Panc1 (cell line): ENCODE measurements at regions not wholly inside any gene's neighbourhood (a gene's known extent, or its start where the extent isn't known, plus 50 kb on each side); places are given as distances from the start of the nearest gene placed in this dataset.
"Not testable (repeated sequence)": the region's sequence is repeated elsewhere in the genome, so short reads cannot be mapped to it uniquely, and the experiment has no call there.

Experiments used
- ATAC-seq: fragments of 200-7000 bp; cut with Tn5 transposase; 2 replicates; pipeline ENCODE4 v1.9.1; 2020; ENCODE audit warnings: mild to moderate bottlenecking, moderate library complexity
- BruUV-seq: library from RNA; stranded (reverse); fragments of 400-500 nt; replicated peaks from 2 replicates; lab custom pipeline; 2021; lab: Mats Ljungman, UMichigan
- CTCF ChIA-PET: fragments of 300-600 bp; sonication (Branson Sonifier 250); formaldehyde crosslinking; loops from one replicate; lab custom pipeline; 2022; ENCODE audit warnings: antibody characterized with exemption; lab: Charles Lee
- POLR2A ChIA-PET: fragments of 300-600 bp; sonication (Branson Sonifier 250); formaldehyde crosslinking; loops from one replicate; lab custom pipeline; 2022; ENCODE audit warnings: antibody characterized with exemption; lab: Charles Lee
- DNase-seq: peaks from one replicate; pipeline ENCODE4 v3.0.0-alpha.2; 2010; ENCODE audit warnings: low read depth, low spot score
- H3K27ac ChIP-seq: 2 replicates; pipeline ENCODE4 v1.5.1; 2011; ENCODE audit warnings: mild to moderate bottlenecking, low read length, inconsistent platforms
- H3K27me3 ChIP-seq: fragments of 200-500 bp; sonication (Bioruptor generic); 2 replicates; pipeline ENCODE4 v1.6.0; 2014; ENCODE audit warnings: low read length, inconsistent platforms; ENCODE audit not compliant: control insufficient read depth, insufficient read depth
- H3K36me3 ChIP-seq: fragments of 200-500 bp; sonication (Bioruptor generic); 2 replicates; pipeline ENCODE4 v1.5.1; 2014; ENCODE audit warnings: inconsistent platforms, mild to moderate bottlenecking, low read length, moderate library complexity; ENCODE audit not compliant: control insufficient read depth, insufficient read depth
- H3K4me1 ChIP-seq: 2 replicates; pipeline ENCODE4 v1.5.1; 2011; ENCODE audit warnings: inconsistent platforms, mild to moderate bottlenecking, low read length, moderate library complexity; ENCODE audit not compliant: control insufficient read depth, insufficient read depth
- H3K4me3 ChIP-seq, 2 experiments: 2 replicates each; pipeline ENCODE4 v1.5.1; 2011 to 2012; ENCODE audit warnings: low read depth in 2 of 2, low read length in 2 of 2, mild to moderate bottlenecking in 2 of 2, inconsistent platforms in 1 of 2, moderate library complexity in 1 of 2
- H3K9me3 ChIP-seq: fragments of 200-500 bp; sonication (Bioruptor generic); 2 replicates; pipeline ENCODE4 v1.5.1; 2014; ENCODE audit warnings: low read depth, mild to moderate bottlenecking, inconsistent platforms, low read length, moderate library complexity; ENCODE audit not compliant: control insufficient read depth, insufficient read depth
- POLR2AphosphoS5 ChIP-seq: IDR thresholded peaks from 2 replicates; pipeline ENCODE4 v1.6.1; 2012; ENCODE audit warnings: mild to moderate bottlenecking, low read depth, low read length, moderate library complexity
- SIN3A ChIP-seq: IDR thresholded peaks from 2 replicates; pipeline ENCODE4 v1.6.1; 2012; ENCODE audit warnings: low read depth, mild to moderate bottlenecking, low read length, moderate library complexity, borderline replicate concordance; ENCODE audit not compliant: insufficient read depth
- TCF7L2 ChIP-seq: IDR thresholded peaks from 2 replicates; pipeline ENCODE4 v1.6.1; 2011; ENCODE audit warnings: mild to moderate bottlenecking, low read depth, low read length, inconsistent platforms
- in situ Hi-C: cut with HindIII; loops from 2 replicates; pipeline ENCODE4 v1.10.0; 2016; ENCODE audit warnings: low sequenced_read_pairs, low pct_unique_long_range_greater_than_20kb
- intact Hi-C: fragments of 100-400 bp; cut with micrococcal nuclease; formaldehyde crosslinking; loops from one replicate; pipeline ENCODE4 v1.10.0; 2022; ENCODE audit not compliant: unreplicated experiment
- TF ChIP-seq, protein P1 (sequence below): fragments of 450-650 bp; IDR thresholded peaks from 2 replicates; pipeline ENCODE4 v1.5.1; 2017; ENCODE audit warnings: mild to moderate bottlenecking
- TF ChIP-seq, protein P2 (sequence below), 2 experiments: IDR thresholded peaks; 2 replicates each; pipeline ENCODE4 v1.6.1; 2011 to 2012; ENCODE audit warnings: low read depth in 2 of 2, control low read depth in 1 of 2, low read length in 1 of 2, mild to moderate bottlenecking in 1 of 2, moderate library complexity in 1 of 2; ENCODE audit not compliant: insufficient read depth in 1 of 2

DNA sequence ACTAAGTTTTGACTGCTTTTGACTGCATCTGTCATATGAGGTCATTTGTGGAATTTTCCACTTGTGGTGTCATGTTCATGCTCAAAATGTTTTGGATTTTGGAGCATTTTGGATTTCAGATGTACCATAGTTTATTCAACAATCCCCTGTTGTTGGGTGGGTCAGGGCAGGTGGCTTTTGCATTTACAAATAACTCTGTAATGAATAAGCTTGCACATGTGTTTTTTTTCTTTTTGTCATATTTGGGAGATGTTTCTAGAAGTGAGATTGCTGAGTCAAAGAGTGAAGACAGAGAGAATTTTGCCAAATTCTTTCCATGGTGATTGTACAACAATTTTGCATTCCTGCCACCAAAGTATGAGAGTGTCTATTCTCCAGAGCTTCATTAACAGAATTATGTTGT lies 62.4 kb upstream of the ADPGK start:
- no TSS peak for BruUV-seq
- DNase-seq (no peak), ATAC-seq (no peak)
- Histone ChIP-seq H3K27me3 (peaks cover 14% of the 10 kb centered on the region), H3K9me3 (no peaks in the 10 kb centered on the region), H3K36me3 (no peaks in the 10 kb centered on the region), H3K4me3 (no peak overlapping the region), H3K4me1 (no peaks in the 10 kb centered on the region), H3K27ac (no peak overlapping the region)
- intact Hi-C loops (no loop called here), in situ Hi-C loops (no loop called here)
- TF ChIP-seq, protein P1, sequence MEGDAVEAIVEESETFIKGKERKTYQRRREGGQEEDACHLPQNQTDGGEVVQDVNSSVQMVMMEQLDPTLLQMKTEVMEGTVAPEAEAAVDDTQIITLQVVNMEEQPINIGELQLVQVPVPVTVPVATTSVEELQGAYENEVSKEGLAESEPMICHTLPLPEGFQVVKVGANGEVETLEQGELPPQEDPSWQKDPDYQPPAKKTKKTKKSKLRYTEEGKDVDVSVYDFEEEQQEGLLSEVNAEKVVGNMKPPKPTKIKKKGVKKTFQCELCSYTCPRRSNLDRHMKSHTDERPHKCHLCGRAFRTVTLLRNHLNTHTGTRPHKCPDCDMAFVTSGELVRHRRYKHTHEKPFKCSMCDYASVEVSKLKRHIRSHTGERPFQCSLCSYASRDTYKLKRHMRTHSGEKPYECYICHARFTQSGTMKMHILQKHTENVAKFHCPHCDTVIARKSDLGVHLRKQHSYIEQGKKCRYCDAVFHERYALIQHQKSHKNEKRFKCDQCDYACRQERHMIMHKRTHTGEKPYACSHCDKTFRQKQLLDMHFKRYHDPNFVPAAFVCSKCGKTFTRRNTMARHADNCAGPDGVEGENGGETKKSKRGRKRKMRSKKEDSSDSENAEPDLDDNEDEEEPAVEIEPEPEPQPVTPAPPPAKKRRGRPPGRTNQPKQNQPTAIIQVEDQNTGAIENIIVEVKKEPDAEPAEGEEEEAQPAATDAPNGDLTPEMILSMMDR = no peak
- TF ChIP-seq, protein P2, sequence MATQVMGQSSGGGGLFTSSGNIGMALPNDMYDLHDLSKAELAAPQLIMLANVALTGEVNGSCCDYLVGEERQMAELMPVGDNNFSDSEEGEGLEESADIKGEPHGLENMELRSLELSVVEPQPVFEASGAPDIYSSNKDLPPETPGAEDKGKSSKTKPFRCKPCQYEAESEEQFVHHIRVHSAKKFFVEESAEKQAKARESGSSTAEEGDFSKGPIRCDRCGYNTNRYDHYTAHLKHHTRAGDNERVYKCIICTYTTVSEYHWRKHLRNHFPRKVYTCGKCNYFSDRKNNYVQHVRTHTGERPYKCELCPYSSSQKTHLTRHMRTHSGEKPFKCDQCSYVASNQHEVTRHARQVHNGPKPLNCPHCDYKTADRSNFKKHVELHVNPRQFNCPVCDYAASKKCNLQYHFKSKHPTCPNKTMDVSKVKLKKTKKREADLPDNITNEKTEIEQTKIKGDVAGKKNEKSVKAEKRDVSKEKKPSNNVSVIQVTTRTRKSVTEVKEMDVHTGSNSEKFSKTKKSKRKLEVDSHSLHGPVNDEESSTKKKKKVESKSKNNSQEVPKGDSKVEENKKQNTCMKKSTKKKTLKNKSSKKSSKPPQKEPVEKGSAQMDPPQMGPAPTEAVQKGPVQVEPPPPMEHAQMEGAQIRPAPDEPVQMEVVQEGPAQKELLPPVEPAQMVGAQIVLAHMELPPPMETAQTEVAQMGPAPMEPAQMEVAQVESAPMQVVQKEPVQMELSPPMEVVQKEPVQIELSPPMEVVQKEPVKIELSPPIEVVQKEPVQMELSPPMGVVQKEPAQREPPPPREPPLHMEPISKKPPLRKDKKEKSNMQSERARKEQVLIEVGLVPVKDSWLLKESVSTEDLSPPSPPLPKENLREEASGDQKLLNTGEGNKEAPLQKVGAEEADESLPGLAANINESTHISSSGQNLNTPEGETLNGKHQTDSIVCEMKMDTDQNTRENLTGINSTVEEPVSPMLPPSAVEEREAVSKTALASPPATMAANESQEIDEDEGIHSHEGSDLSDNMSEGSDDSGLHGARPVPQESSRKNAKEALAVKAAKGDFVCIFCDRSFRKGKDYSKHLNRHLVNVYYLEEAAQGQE (IDR thresholded peaks at IDR 0.05; ENCODE audit: insufficient read depth in 1 of 2, low read depth in 2 of 2, low read length in 1 of 2) = no peak
- TF ChIP-seq SIN3A (no peak), TCF7L2 (no peak), POLR2AphosphoS5 (no peak)
- CTCF ChIA-PET = no interaction called here
- POLR2A ChIA-PET = no interaction called here

DNA sequence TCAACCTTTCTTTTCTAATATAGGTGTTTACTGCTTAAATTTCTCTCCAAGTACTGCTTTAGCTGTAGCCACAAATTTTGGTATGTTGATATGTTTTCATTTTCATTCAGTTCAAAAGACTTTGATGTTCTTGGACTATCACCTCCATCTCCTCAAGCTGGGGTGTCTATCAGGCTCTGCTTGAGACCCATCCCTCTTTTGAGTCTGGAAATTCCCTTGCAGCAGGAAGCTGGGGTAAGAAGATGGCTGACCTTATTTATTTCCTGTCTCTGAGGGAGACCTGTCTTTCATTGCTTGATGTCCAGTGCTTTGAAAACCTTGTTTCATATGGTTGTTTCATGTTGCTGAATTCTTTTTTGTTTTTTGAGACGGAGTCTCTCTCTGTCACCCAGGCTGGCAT lies 60.5 kb upstream of the ADPGK start:
- no TSS peak for BruUV-seq
- intact Hi-C loops (no loop called here), in situ Hi-C loops (no loop called here)
- ChIA-PET POLR2A (no interaction called here), CTCF (no interaction called here)
- H3K4me3 ChIP-seq = no peak overlapping the region
- no peaks in the 10 kb centered on the region for H3K4me1 ChIP-seq
- H3K36me3 ChIP-seq = no peaks in the 10 kb centered on the region
- TF ChIP-seq TCF7L2 (no peak), POLR2AphosphoS5 (no peak), SIN3A (no peak)
- TF ChIP-seq, protein P1 = no peak
- H3K27me3 ChIP-seq = peaks cover 19% of the 10 kb centered on the region
- DNase-seq (no peak), ATAC-seq (no peak)
- no peak overlapping the region for H3K27ac ChIP-seq
- H3K9me3 ChIP-seq = no peaks in the 10 kb centered on the region

DNA sequence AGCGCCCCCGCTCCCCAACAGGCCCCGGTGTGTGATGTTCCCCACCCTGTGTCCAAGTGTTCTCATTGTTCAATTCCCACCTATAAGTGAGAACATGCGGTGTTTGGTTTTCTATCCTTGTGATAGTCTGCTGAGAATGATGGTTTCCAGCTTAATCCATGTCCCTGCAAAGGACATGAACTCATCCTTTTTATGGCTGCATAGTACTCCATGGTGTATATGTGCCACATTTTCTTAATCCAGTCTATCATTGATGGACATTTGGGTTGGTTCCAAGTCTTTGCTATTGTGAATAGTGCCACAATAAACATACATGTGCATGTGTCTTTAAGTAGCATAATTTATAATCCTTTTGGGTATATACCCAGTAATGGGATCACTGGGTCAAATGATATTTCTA lies 59.8 kb upstream of the ADPGK start:
- in situ Hi-C loops = not testable (repeated sequence)

More for the DNA sequence above, 59.8 kb upstream of the ADPGK start:
- ATAC-seq, H3K9me3 ChIP-seq, H3K4me3 ChIP-seq, CTCF ChIA-PET, H3K36me3 ChIP-seq, H3K4me1 ChIP-seq, POLR2A ChIA-PET, BruUV-seq, intact Hi-C loops, DNase-seq, H3K27ac ChIP-seq: not testable (repeated sequence)
- H3K27me3 ChIP-seq = peaks cover 19% of the 10 kb centered on the region
